Chondrocyte (in vitro differentiated cells): ENCODE measurements at regions not wholly inside any gene's neighbourhood (a gene's known extent, or its start where the extent isn't known, plus 50 kb on each side); places are given as distances from the start of the nearest gene placed in this dataset.
A peak's percentile ranks its signal among the peaks of the same experiment; 100 is the strongest.

Experiments
- DNase-seq: peaks from one replicate; pipeline ENCODE4 v3.0.0; 2021; ENCODE audit warnings: mixed read lengths, low spot score
- H3K27ac Mint-ChIP-seq: one replicate; pipeline ENCODE4 v1.8.0; 2021; ENCODE audit warnings: mild to moderate bottlenecking, moderate library complexity, mixed read lengths; ENCODE audit not compliant: unreplicated experiment
- H3K27me3 Mint-ChIP-seq: 2 replicates; pipeline ENCODE4 v1.8.0; 2021; ENCODE audit warnings: low read depth, mixed read lengths
- H3K36me3 Mint-ChIP-seq: 2 replicates; pipeline ENCODE4 v1.8.0; 2021; ENCODE audit warnings: low read depth, mixed read lengths
- H3K4me1 Mint-ChIP-seq: 2 replicates; pipeline ENCODE4 v1.8.0; 2021; ENCODE audit warnings: low read depth, mild to moderate bottlenecking, mixed read lengths
- H3K4me3 Mint-ChIP-seq: one replicate; pipeline ENCODE4 v1.8.0; 2021; ENCODE audit warnings: mild to moderate bottlenecking, moderate library complexity, mixed read lengths; ENCODE audit not compliant: unreplicated experiment
- H3K9me3 Mint-ChIP-seq: 2 replicates; pipeline ENCODE4 v1.8.0; 2021; ENCODE audit warnings: low read depth, mixed read lengths
- TF ChIP-seq, protein P1 (sequence below): fragments of 200-600 bp; sonication (generic); IDR thresholded peaks from 2 replicates; pipeline ENCODE4 v1.5.0; 2021; ENCODE audit warnings: antibody characterized with exemption, mild to moderate bottlenecking, moderate library complexity

DNA sequence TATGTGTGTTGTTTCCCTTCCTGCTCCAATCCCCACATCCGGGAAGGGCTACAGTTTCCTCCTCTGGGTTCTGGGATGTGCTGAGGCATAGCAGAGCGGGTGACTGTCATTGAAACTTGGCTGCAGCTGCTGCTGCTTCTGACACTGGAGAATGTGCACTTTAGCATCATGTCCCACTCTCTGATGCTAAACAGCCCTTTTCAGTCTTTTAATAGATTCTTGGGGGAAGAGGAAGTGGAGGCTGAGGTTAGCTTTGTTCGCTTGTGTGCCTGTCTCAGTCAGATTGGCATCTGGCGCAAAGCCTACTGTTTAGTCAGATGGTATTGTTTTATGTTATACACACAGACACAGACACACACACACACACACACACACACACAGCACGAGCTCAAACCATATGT, 136.5 kb upstream of the RND3 start:
- no peaks in the 10 kb centered on the region for H3K27me3 Mint-ChIP-seq
- H3K9me3 Mint-ChIP-seq = peaks cover 14% of the 10 kb centered on the region
- H3K4me1 Mint-ChIP-seq = peaks cover 71% of the 10 kb centered on the region
- H3K36me3 Mint-ChIP-seq = no peaks in the 10 kb centered on the region
- TF ChIP-seq, protein P1, sequence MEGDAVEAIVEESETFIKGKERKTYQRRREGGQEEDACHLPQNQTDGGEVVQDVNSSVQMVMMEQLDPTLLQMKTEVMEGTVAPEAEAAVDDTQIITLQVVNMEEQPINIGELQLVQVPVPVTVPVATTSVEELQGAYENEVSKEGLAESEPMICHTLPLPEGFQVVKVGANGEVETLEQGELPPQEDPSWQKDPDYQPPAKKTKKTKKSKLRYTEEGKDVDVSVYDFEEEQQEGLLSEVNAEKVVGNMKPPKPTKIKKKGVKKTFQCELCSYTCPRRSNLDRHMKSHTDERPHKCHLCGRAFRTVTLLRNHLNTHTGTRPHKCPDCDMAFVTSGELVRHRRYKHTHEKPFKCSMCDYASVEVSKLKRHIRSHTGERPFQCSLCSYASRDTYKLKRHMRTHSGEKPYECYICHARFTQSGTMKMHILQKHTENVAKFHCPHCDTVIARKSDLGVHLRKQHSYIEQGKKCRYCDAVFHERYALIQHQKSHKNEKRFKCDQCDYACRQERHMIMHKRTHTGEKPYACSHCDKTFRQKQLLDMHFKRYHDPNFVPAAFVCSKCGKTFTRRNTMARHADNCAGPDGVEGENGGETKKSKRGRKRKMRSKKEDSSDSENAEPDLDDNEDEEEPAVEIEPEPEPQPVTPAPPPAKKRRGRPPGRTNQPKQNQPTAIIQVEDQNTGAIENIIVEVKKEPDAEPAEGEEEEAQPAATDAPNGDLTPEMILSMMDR = no peak
- no peak for DNase-seq
- peak overlapping the region; percentile 28 for H3K27ac Mint-ChIP-seq
- H3K4me3 Mint-ChIP-seq = no peak overlapping the region

DNA sequence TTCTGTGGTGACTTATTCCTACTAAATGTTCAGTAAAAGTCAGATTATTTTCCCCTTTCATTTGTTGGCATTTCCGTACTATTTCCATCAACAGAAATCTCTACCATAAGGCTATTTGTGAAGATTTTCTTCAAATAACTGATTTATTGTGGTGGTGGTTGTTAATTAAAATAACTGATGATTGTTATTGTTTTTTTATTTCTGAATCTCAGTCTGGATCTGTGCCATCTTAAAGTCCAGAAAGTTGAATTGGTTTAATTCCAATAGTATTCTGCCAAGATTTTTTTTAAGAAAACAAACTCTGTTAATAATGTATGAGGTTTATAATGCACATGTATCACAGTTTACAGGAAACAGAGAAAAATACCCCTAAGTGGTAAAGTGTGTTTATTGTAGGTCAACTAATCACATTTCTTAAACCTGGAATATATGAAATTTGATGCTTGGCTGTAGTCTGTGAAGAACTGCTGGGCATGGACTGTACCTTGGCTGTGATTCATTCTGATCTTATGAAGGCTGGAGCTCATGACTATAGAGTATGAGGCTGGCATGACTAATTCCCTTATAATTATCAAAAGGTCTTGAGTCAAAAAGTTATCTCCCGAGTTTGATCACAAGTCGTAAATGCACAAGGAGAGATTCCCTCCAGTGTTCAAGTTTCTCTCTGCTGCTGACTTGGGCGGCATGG, 134.2 kb upstream of the RND3 start:
- TF ChIP-seq, protein P1 = no peak
- Mint-ChIP-seq H3K4me3 (no peak overlapping the region), H3K4me1 (peaks cover 71% of the 10 kb centered on the region), H3K36me3 (no peaks in the 10 kb centered on the region), H3K27ac (peak overlapping the region; percentile 95), H3K27me3 (no peaks in the 10 kb centered on the region), H3K9me3 (peaks cover 12% of the 10 kb centered on the region)
- DNase-seq = no peak

DNA sequence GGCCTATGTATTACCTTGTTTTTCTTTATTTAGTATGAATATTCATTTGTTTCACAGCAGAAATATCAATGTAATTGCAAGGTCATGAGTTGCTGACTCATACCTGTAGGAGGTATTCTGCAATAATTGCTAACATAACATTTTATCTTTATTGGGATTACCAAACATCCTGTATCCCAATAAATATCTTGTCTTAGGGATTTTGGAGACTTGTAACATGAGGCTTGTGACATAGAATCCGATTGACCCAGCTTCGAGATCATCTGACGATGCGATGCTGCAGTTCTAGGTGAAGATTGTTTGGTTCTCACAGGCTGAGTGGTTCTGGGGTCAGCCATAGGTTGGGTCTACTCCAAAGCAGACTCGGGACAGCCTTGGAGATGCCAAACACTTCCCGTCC, 133.4 kb upstream of the RND3 start:
- H3K4me3 Mint-ChIP-seq = no peak overlapping the region
- TF ChIP-seq, protein P1 = no peak
- H3K9me3 Mint-ChIP-seq = peaks cover 4% of the 10 kb centered on the region
- peak overlapping the region; percentile 95 for H3K27ac Mint-ChIP-seq
- no peak for DNase-seq
- H3K36me3 Mint-ChIP-seq = no peaks in the 10 kb centered on the region
- H3K27me3 Mint-ChIP-seq = no peaks in the 10 kb centered on the region
- H3K4me1 Mint-ChIP-seq = peaks cover 63% of the 10 kb centered on the region

DNA sequence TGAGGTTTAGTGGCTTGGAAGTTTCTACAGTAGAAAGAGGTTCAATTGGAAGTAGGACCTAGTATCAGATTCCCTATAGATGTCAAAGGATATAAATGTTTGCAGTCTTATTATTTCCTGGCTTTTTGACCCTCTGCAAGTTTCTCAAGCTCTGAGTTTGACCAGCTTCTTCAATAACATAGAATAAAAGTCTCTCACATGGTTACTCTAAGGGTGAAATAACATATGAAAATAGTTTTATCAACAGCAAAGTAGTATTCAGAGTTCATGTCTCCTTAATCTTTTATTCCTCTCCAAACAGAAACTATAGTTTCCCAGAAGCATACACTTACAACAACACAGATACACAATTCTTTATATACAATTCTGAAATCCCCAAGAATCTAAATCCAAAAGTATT, 132.9 kb upstream of the RND3 start:
- DNase-seq = no peak
- Mint-ChIP-seq H3K27me3 (no peaks in the 10 kb centered on the region), H3K4me1 (peaks cover 61% of the 10 kb centered on the region), H3K27ac (peak overlapping the region; percentile 95), H3K36me3 (no peaks in the 10 kb centered on the region), H3K9me3 (peaks cover 2% of the 10 kb centered on the region), H3K4me3 (no peak overlapping the region)
- TF ChIP-seq, protein P1 = no peak

DNA sequence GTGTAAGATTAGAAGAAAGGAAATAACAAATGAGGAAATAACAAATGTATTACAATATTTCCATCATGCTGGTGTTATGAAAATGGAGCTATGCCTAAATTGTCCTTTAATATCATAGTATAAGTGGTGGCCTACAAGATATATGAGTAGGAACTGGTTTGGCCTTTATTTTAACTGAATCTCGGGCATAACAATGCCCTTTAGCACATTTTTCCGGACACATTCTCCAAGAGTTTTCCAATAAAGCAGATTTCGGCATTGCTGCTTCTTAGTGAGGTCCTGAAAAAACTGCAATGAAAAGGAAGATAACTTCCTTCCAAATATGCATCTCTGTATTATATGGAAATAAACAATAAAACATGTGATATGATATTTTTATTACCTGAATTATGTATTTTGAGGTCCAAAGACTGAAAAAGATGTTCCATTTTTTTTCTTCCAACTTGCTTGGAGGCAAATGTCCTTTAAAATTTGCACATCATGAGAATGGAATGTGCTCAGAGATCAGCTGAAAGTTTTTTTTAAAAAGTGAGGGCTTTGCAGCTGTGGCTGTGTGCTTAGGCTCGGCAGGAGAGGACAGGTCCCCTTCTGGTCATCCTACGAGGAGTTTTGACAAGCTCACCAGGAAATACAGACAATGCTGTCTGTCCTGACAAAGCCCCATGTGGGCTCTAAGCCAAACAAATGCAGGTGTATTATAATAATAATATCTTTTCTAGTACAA, 132.3 kb upstream of the RND3 start:
- TF ChIP-seq, protein P1 = peak; percentile 43
- Mint-ChIP-seq H3K4me1 (peaks cover 58% of the 10 kb centered on the region), H3K27ac (peak overlapping the region; percentile 95), H3K4me3 (no peak overlapping the region), H3K36me3 (no peaks in the 10 kb centered on the region), H3K27me3 (no peaks in the 10 kb centered on the region), H3K9me3 (no peaks in the 10 kb centered on the region)
- no peak for DNase-seq
